ENCODE measurements at regions not wholly inside any gene's neighbourhood (a gene's known extent, or its start where the extent isn't known, plus 50 kb on each side); places are given as distances from the start of the nearest gene placed in this dataset.
"Not testable (repeated sequence)": the region's sequence is repeated elsewhere in the genome, so short reads cannot be mapped to it uniquely, and the experiment has no call there.

- no peak overlapping the region for H3K4me3 ChIP-seq (replicated peaks in 1 of 2; ENCODE audit: low read depth in 2 of 2, low read length in 2 of 2)
- TF ChIP-seq CTCF (IDR thresholded peaks at IDR 0.05; ENCODE audit: low read depth, low read length), result no peak
- no peak for DNase-seq (ENCODE audit: low read depth in 2 of 2)
Observed at GRCh38 chr2:180698668-180699067, 281.7 kb upstream of the UBE2E3 start.

- H3K4me3 ChIP-seq (replicated peaks in 1 of 2; ENCODE audit: low read depth in 2 of 2, low read length in 2 of 2), result no peak overlapping the region
- DNase-seq (ENCODE audit: low read depth in 2 of 2), result no peak
- TF ChIP-seq CTCF (IDR thresholded peaks at IDR 0.05; ENCODE audit: low read depth, low read length), result no peak
Observed at GRCh38 chr2:180695586-180696401, 284.6 kb upstream of the UBE2E3 start.

GRCh38 chr2:180694445-180695421, 285.7 kb upstream of the UBE2E3 start:
- TF ChIP-seq CTCF (IDR thresholded peaks at IDR 0.05; ENCODE audit: low read depth, low read length), result no peak
- no peak for DNase-seq (ENCODE audit: low read depth in 2 of 2)
- no peak overlapping the region for H3K4me3 ChIP-seq (replicated peaks in 1 of 2; ENCODE audit: low read depth in 2 of 2, low read length in 2 of 2)

DNA sequence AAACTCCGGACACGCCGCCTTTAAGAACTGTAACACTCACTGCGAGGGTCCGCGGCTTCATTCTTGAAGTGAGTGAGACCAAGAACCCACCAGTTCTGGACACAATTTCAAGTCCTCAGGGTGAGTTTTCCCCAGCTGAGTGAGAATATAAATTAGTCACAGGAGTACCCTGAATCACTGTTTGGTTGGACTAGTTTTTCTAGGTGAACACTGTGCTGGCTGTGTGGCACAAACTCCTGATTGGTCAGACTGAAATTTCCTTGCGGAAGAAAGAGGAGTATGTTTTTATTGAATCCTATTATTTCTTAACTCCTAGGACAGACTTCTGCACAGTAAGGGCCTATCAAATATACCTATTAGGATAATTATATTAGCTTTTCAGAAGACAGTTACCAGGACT, 288.1 kb upstream of the UBE2E3 start:
- no peak for TF ChIP-seq CTCF (IDR thresholded peaks at IDR 0.05; ENCODE audit: low read depth, low read length)
- no peak overlapping the region for H3K4me3 ChIP-seq (replicated peaks in 1 of 2; ENCODE audit: low read depth in 2 of 2, low read length in 2 of 2)
- no peak for DNase-seq (ENCODE audit: low read depth in 2 of 2)

DNA sequence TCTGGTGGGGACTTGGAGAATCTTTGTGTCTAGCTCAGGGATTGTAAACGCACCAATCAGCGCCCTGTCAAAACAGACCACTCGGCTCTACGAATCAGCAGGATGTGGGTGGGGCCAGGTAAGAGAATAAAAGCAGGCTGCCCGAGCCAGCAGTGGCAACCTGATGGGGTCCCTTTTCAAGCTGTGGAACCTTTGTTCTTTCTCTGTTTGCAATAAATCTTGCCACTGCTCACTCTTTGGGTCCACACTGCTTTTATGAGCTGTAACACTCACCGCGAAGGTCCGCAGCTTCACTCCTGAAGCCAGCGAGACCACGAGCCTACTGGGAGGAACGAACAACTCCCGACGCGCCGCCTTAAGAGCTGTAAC, 288.6 kb upstream of the UBE2E3 start:
- not testable (repeated sequence) for H3K4me3 ChIP-seq (replicated peaks in 1 of 2; ENCODE audit: low read depth in 2 of 2, low read length in 2 of 2); DNase-seq (ENCODE audit: low read depth in 2 of 2)

- not testable (repeated sequence) for DNase-seq (ENCODE audit: low read depth in 2 of 2); H3K4me3 ChIP-seq (replicated peaks in 1 of 2; ENCODE audit: low read depth in 2 of 2, low read length in 2 of 2)
Observed at GRCh38 chr2:180691186-180691854, 289.1 kb upstream of the UBE2E3 start.

GRCh38 chr2:180690611-180691010, 289.8 kb upstream of the UBE2E3 start:
- TF ChIP-seq CTCF (IDR thresholded peaks at IDR 0.05; ENCODE audit: low read depth, low read length), result no peak
- DNase-seq (ENCODE audit: low read depth in 2 of 2), result peak; percentile 20 to 83

More at GRCh38 chr2:180690611-180691010, 289.8 kb upstream of the UBE2E3 start:
- H3K4me3 ChIP-seq (replicated peaks in 1 of 2; ENCODE audit: low read depth in 2 of 2, low read length in 2 of 2), result no peak overlapping the region

Data from cardiac fibroblast (primary cell).